ENCODE measurements at regions not wholly inside any gene's neighbourhood (a gene's known extent, or its start where the extent isn't known, plus 50 kb on each side); places are given as distances from the start of the nearest gene placed in this dataset.

DNA sequence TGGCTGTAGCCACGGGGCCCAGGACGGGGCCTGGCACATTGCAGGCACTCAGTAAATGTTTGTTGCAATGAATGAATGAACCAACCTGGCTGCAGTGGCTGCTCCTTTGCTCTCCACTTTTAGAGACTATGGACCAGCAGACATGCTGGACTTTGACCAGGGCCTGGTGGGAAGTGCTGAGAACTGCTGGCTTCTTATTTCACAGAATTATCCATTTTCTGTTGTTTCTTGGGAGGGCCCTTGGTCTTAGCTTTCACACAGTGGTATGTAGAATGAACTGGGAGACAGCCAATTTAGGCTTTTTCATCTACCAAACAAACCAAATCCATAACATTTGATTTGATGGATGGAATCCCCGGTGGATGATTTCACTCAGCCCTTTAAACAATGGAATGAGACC, 78.0 kb upstream of the LHFPL2 start:
- no peaks in the 10 kb centered on the region for H3K36me3 ChIP-seq (ENCODE audit: insufficient read depth, low read length, poor library complexity, severe bottlenecking)
- no peak overlapping the region for H3K4me3 ChIP-seq (ENCODE audit: low read depth, low read length, poor library complexity, severe bottlenecking)
- no peak overlapping the region for H3K27ac ChIP-seq (ENCODE audit: low read depth, low read length, poor library complexity, severe bottlenecking)
- ChIA-PET POLR2A (ENCODE audit: low non-redundant PET) (no interaction called here), CTCF (no interaction called here)
- H3K9me3 ChIP-seq (ENCODE audit: low read depth, low read length, poor library complexity, severe bottlenecking) = no peaks in the 10 kb centered on the region
- no peaks in the 10 kb centered on the region for H3K27me3 ChIP-seq (replicated peaks; ENCODE audit: insufficient read depth, low read depth, low read length, poor library complexity)
- DNase-seq (ENCODE audit: low spot score) = no peak
- TF ChIP-seq EZH2 (IDR thresholded peaks at IDR 0.05; ENCODE audit: borderline replicate concordance, low read depth, low read length, poor library complexity, severe bottlenecking) = no peak
- TF ChIP-seq, protein P1, sequence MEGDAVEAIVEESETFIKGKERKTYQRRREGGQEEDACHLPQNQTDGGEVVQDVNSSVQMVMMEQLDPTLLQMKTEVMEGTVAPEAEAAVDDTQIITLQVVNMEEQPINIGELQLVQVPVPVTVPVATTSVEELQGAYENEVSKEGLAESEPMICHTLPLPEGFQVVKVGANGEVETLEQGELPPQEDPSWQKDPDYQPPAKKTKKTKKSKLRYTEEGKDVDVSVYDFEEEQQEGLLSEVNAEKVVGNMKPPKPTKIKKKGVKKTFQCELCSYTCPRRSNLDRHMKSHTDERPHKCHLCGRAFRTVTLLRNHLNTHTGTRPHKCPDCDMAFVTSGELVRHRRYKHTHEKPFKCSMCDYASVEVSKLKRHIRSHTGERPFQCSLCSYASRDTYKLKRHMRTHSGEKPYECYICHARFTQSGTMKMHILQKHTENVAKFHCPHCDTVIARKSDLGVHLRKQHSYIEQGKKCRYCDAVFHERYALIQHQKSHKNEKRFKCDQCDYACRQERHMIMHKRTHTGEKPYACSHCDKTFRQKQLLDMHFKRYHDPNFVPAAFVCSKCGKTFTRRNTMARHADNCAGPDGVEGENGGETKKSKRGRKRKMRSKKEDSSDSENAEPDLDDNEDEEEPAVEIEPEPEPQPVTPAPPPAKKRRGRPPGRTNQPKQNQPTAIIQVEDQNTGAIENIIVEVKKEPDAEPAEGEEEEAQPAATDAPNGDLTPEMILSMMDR (conservative IDR thresholded peaks at IDR 0.05; ENCODE audit: low read depth, low read length) = no peak
- H3K4me1 ChIP-seq (ENCODE audit: insufficient read depth, low read length, poor library complexity, severe bottlenecking) = no peaks in the 10 kb centered on the region
- intact Hi-C loops (cut with micrococcal nuclease; ENCODE audit: unreplicated experiment) = no loop called here
- no TSS peak for BruUV-seq (replicated peaks)

DNA sequence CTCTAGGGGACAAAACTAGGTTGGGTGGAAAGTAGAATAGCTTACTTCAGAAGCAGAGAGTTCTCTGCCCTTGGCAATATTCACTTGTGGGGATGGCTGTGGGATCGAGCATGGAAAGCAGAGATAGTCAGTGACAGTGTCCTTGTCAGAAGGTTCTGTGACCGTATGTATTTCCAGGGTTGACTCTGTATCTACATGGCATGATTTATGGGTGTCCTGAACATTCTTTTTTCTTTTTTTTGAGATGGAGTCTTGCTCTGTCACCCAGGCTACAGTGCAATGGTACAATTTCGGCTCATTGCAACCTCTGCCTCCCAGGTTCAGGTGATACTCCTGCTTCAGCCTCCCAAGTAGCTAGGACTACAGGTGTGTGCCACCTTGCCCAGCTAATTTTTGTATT, 77.4 kb upstream of the LHFPL2 start:
- Histone ChIP-seq H3K4me1 (ENCODE audit: insufficient read depth, low read length, poor library complexity, severe bottlenecking) (no peaks in the 10 kb centered on the region), H3K9me3 (ENCODE audit: low read depth, low read length, poor library complexity, severe bottlenecking) (no peaks in the 10 kb centered on the region), H3K27ac (ENCODE audit: low read depth, low read length, poor library complexity, severe bottlenecking) (no peak overlapping the region), H3K27me3 (replicated peaks; ENCODE audit: insufficient read depth, low read depth, low read length, poor library complexity) (no peaks in the 10 kb centered on the region), H3K4me3 (ENCODE audit: low read depth, low read length, poor library complexity, severe bottlenecking) (no peak overlapping the region), H3K36me3 (ENCODE audit: insufficient read depth, low read length, poor library complexity, severe bottlenecking) (no peaks in the 10 kb centered on the region)
- intact Hi-C loops (cut with micrococcal nuclease; ENCODE audit: unreplicated experiment) = no loop called here
- BruUV-seq (replicated peaks) = no TSS peak
- TF ChIP-seq, protein P1 (conservative IDR thresholded peaks at IDR 0.05; ENCODE audit: low read depth, low read length) = no peak
- no peak for TF ChIP-seq EZH2 (IDR thresholded peaks at IDR 0.05; ENCODE audit: borderline replicate concordance, low read depth, low read length, poor library complexity, severe bottlenecking)
- POLR2A ChIA-PET (ENCODE audit: low non-redundant PET) = no interaction called here
- CTCF ChIA-PET = no interaction called here
- no peak for DNase-seq (ENCODE audit: low spot score)

DNA sequence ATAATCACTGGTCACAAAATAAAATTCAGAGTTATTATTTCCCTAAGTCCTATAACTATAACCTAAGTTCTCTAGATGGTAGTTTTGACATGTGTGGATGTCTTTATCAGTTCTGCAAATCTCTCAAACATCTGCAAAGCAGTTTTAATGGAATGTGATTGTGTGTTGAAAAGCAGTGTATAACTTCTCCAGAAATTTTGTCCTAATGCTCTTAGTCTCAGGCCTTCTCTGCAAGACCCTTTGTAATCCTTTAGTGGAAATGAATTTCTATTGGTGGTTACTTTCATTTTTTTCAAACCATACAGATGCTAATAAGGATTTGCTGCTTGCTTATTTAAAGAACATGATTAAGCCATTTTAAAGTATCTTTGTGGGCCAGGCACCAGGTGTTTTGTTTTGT, 75.5 kb upstream of the LHFPL2 start:
- no TSS peak for BruUV-seq (replicated peaks)
- Histone ChIP-seq H3K4me1 (ENCODE audit: insufficient read depth, low read length, poor library complexity, severe bottlenecking) (no peaks in the 10 kb centered on the region), H3K9me3 (ENCODE audit: low read depth, low read length, poor library complexity, severe bottlenecking) (no peaks in the 10 kb centered on the region), H3K36me3 (ENCODE audit: insufficient read depth, low read length, poor library complexity, severe bottlenecking) (no peaks in the 10 kb centered on the region), H3K27ac (ENCODE audit: low read depth, low read length, poor library complexity, severe bottlenecking) (no peak overlapping the region), H3K4me3 (ENCODE audit: low read depth, low read length, poor library complexity, severe bottlenecking) (no peak overlapping the region), H3K27me3 (replicated peaks; ENCODE audit: insufficient read depth, low read depth, low read length, poor library complexity) (no peaks in the 10 kb centered on the region)
- POLR2A ChIA-PET (ENCODE audit: low non-redundant PET) = no interaction called here
- CTCF ChIA-PET = no interaction called here
- TF ChIP-seq, protein P1 (conservative IDR thresholded peaks at IDR 0.05; ENCODE audit: low read depth, low read length) = no peak
- no peak for TF ChIP-seq EZH2 (IDR thresholded peaks at IDR 0.05; ENCODE audit: borderline replicate concordance, low read depth, low read length, poor library complexity, severe bottlenecking)
- intact Hi-C loops (cut with micrococcal nuclease; ENCODE audit: unreplicated experiment) = no loop called here
- no peak for DNase-seq (ENCODE audit: low spot score)
